ENCODE measurements at regions not wholly inside any gene's neighbourhood (a gene's known extent, or its start where the extent isn't known, plus 50 kb on each side); places are given as distances from the start of the nearest gene placed in this dataset.

- TF ChIP-seq, protein P1, sequence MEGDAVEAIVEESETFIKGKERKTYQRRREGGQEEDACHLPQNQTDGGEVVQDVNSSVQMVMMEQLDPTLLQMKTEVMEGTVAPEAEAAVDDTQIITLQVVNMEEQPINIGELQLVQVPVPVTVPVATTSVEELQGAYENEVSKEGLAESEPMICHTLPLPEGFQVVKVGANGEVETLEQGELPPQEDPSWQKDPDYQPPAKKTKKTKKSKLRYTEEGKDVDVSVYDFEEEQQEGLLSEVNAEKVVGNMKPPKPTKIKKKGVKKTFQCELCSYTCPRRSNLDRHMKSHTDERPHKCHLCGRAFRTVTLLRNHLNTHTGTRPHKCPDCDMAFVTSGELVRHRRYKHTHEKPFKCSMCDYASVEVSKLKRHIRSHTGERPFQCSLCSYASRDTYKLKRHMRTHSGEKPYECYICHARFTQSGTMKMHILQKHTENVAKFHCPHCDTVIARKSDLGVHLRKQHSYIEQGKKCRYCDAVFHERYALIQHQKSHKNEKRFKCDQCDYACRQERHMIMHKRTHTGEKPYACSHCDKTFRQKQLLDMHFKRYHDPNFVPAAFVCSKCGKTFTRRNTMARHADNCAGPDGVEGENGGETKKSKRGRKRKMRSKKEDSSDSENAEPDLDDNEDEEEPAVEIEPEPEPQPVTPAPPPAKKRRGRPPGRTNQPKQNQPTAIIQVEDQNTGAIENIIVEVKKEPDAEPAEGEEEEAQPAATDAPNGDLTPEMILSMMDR (IDR thresholded peaks at IDR 0.05; ENCODE audit: insufficient read depth, low read length, poor library complexity, severe bottlenecking), result no peak
- H3K27me3 ChIP-seq (ENCODE audit: control insufficient read depth, insufficient read depth, low read length), result no peaks in the 10 kb centered on the region
- H3K36me3 ChIP-seq (ENCODE audit: control insufficient read depth, insufficient read depth, low read length), result no peaks in the 10 kb centered on the region
Measured at GRCh38 chr4:3361896-3362295, 69.1 kb downstream of the RGS12 start.

DNA sequence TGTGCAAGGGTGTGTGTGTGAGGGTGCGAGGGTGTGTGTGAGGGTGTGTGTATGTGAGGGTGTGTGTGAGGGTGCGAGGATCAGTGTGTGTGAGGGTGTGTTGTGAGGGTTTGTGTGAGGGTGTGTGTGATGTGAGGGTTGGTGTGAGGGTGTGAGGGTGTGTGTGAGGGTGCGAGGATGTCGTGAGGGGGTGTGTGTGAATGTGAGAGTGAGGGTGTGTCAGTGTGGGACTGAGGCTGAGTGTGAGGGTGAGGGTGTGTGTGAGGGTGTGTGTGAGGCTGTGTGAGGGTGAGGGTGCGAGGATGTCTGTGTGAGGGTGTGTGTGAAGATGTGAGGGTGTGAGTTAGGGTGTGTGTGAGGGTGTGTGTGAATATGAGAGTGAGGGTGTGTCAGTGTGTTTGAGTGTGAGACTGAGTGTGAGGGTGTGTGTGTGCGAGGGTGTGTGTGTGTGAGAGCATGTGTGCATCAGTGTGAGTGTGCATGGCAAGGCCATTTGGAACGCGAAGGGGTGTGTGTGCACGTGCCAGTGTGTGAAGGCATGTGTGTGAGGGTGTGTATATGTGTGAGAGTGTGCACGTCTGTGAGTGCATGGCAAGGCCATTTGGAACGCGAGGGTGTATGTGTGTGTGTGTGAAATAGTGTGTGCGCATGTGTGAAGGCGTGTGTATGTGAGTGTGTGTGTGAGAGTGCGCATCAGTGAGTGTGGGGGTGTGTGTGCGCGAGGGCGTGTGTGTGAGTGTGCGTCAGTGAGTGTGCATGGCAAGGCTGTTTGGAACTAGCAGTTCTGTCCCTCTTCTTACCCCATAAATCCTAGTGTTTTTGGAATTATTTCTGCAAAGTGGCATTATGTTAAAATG is 69.8 kb downstream of the RGS12 start:
- TF ChIP-seq, protein P1 (IDR thresholded peaks at IDR 0.05; ENCODE audit: insufficient read depth, low read length, poor library complexity, severe bottlenecking), result no peak
- DNase-seq (ENCODE audit: low read depth), result no peak
- H3K4me3 ChIP-seq (ENCODE audit: low read depth, low read length), result no peak overlapping the region

More at GRCh38 chr4:3361896-3362295, 69.1 kb downstream of the RGS12 start:
- H3K4me3 ChIP-seq (ENCODE audit: low read depth, low read length), result no peak overlapping the region
- no peak for DNase-seq (ENCODE audit: low read depth)

DNA sequence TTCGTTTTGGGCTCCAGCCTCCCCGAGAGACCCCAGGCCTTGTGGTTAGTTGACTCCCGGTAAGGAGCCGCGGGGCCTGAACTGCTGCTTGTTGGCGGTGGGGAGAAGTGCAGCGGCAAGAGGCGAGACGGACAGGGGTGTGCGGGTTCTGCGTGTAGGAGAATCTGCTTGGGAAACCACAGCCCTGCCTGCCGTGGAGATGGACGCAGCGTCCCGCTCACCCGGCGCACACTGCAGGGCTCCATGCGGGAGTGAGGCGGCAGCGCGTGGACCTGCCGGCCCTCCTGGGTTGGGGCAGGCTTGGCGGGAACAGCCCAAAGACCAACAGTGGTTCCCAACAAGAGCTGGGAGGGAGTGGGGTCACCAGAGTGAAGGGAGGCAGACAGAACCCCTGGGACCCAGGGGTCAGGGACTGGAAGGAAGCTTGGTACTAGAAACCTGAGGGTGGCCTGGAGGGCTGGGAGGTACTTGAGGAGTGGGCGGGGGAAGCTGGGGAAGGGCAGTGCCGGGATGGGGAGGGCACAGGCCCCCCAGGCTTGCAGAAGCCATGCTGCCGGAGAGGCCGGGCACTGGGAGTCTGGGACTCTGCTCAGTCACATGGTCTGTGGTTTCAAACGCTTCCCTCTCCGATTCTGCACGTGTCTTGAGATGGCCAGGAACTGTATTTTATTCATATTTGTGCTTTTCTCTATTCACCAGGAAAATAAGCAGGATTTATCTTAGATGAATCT is 70.8 kb downstream of the RGS12 start:
- TF ChIP-seq, protein P1 (IDR thresholded peaks at IDR 0.05; ENCODE audit: insufficient read depth, low read length, poor library complexity, severe bottlenecking), result no peak
- DNase-seq (ENCODE audit: low read depth), result no peak
- no peaks in the 10 kb centered on the region for H3K27me3 ChIP-seq (ENCODE audit: control insufficient read depth, insufficient read depth, low read length)
- H3K4me3 ChIP-seq (ENCODE audit: low read depth, low read length), result no peak overlapping the region
- H3K36me3 ChIP-seq (ENCODE audit: control insufficient read depth, insufficient read depth, low read length), result no peaks in the 10 kb centered on the region

More for the DNA sequence above, 69.8 kb downstream of the RGS12 start:
- Histone ChIP-seq H3K27me3 (ENCODE audit: control insufficient read depth, insufficient read depth, low read length) (no peaks in the 10 kb centered on the region), H3K36me3 (ENCODE audit: control insufficient read depth, insufficient read depth, low read length) (no peaks in the 10 kb centered on the region)

DNA sequence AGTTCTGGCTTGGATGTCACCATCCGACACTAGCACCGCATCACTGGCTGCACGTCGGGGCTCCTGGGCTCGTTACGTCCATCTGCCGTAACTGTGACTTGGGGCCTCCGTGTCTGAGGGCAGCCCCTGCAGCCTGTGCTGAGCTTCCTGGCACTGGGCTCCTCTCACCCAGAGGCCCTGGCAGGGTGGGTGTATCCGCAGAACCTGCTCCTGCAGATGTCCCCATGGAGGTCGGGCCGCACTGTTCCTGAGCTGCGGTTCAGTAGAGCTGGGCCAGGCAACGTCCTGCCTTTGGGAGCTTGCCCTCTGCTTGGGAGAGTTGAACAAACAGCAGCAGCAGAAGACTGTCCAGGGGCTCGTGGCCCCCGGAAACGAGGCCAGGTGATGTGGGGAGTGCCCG is 71.4 kb downstream of the RGS12 start:
- Histone ChIP-seq H3K36me3 (ENCODE audit: control insufficient read depth, insufficient read depth, low read length) (no peaks in the 10 kb centered on the region), H3K27me3 (ENCODE audit: control insufficient read depth, insufficient read depth, low read length) (no peaks in the 10 kb centered on the region), H3K4me3 (ENCODE audit: low read depth, low read length) (no peak overlapping the region)
- DNase-seq (ENCODE audit: low read depth), result no peak
- TF ChIP-seq, protein P1 (IDR thresholded peaks at IDR 0.05; ENCODE audit: insufficient read depth, low read length, poor library complexity, severe bottlenecking), result no peak

DNA sequence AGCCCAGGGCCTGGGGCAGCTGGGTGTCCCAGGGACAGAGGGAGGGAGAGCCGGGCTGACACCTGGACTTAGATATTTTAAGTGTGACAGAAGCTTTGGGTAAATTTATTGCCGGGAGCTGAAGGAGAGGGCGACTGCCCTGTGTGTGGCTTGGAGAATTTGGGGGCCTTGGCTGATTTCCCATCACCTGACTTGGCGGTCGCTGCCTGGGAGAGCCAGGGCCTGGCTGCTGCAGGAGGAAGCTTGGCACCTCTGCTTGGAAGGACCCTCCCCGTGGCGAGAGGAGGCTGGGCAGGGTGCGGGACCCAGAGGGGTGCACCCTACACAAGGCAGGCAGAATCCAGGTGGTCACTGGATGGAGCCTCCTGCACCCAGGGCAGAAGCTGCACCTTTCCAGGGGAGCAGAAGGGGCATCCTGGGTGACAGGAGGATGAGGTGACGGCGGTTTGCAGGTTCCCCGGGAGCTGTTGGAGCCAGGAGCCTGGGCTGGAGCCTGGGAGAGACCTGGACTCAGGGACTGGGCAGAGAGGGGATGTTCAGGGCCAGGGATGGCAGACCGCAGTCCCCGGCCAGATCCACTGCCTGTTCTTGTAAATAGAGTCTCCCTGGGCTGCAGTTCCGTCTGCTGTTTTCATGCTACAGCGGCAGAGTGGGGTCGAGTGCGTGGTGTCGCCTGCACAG is 72.0 kb downstream of the RGS12 start:
- TF ChIP-seq, protein P1 (IDR thresholded peaks at IDR 0.05; ENCODE audit: insufficient read depth, low read length, poor library complexity, severe bottlenecking), result no peak
- no peak overlapping the region for H3K4me3 ChIP-seq (ENCODE audit: low read depth, low read length)

More for the DNA sequence above, 72.0 kb downstream of the RGS12 start:
- Histone ChIP-seq H3K36me3 (ENCODE audit: control insufficient read depth, insufficient read depth, low read length) (no peaks in the 10 kb centered on the region), H3K27me3 (ENCODE audit: control insufficient read depth, insufficient read depth, low read length) (no peaks in the 10 kb centered on the region)
- DNase-seq (ENCODE audit: low read depth), result no peak
